Astrocyte (in vitro differentiated cells and primary cell): ENCODE measurements at regions not wholly inside any gene's neighbourhood (a gene's known extent, or its start where the extent isn't known, plus 50 kb on each side); places are given as distances from the start of the nearest gene placed in this dataset.

Experiments
- CTCF ChIP-seq: IDR thresholded peaks from 2 replicates; pipeline ENCODE4 v1.5.1; 2011; ENCODE audit warnings: low read depth, mild to moderate bottlenecking, inconsistent platforms, low read length, moderate library complexity; ENCODE audit not compliant: insufficient read depth
- EZH2 ChIP-seq: IDR thresholded peaks from 2 replicates; pipeline ENCODE4 v1.6.1; 2012; ENCODE audit warnings: mild to moderate bottlenecking, low read length, inconsistent platforms; ENCODE audit not compliant: insufficient read depth

GRCh38 chr2:8028436-8028835 is 653.4 kb upstream of the ID2 start:
- TF ChIP-seq CTCF: no peak
- TF ChIP-seq EZH2: no peak
